CD4-positive, alpha-beta T cell (primary cell): ENCODE measurements at regions not wholly inside any gene's neighbourhood (a gene's known extent, or its start where the extent isn't known, plus 50 kb on each side); places are given as distances from the start of the nearest gene placed in this dataset.

Experiments used
- ATAC-seq: fragments of 200-7000 bp; cut with Tn5 transposase; one replicate; pipeline ENCODE4 v1.10.0; 2022; ENCODE audit warnings: mild to moderate bottlenecking; ENCODE audit not compliant: poor library complexity
- CTCF ChIA-PET: fragments of 350-600 bp; sonication (Branson Sonifier 250); formaldehyde crosslinking; loops from one replicate; lab custom pipeline; 2021; ENCODE audit warnings: antibody characterized with exemption, inconsistent platforms; lab: Charles Lee
- POLR2A ChIA-PET: fragments of 350-600 bp; sonication (Branson Sonifier 250); formaldehyde crosslinking; loops from one replicate; lab custom pipeline; 2021; ENCODE audit warnings: antibody characterized with exemption, inconsistent platforms; lab: Charles Lee
- DNase-seq, 14 experiments: peaks; one replicate each; pipeline ENCODE4 v3.0.0-alpha.2; 2013 to 2020; ENCODE audit warnings: mixed read lengths in 2 of 14
- H3K27ac ChIP-seq, 2 donors: one replicate each; pipeline versions ENCODE4 v1.5.1 to v1.7.0; 2013; ENCODE audit warnings: low read length in 2 of 2, low read depth in 1 of 2, mild to moderate bottlenecking in 1 of 2
- H3K27me3 ChIP-seq, 2 experiments: 1 replicate in 1 of 2; 2 replicates in 1 of 2; pipeline versions ENCODE4 v1.6.1 to v1.7.0; 2013; ENCODE audit warnings: low read length in 2 of 2, control low read depth in 1 of 2, mild to moderate bottlenecking in 1 of 2, moderate library complexity in 1 of 2; ENCODE audit not compliant: insufficient read depth in 2 of 2, control insufficient read depth in 1 of 2
- H3K36me3 ChIP-seq: one replicate; pipeline ENCODE4 v1.6.1; 2013; ENCODE audit warnings: low read length, control low read depth; ENCODE audit not compliant: insufficient read depth
- H3K4me1 ChIP-seq: one replicate; pipeline ENCODE4 v1.6.1; 2013; ENCODE audit warnings: low read length, control low read depth; ENCODE audit not compliant: insufficient read depth
- H3K4me3 ChIP-seq: one replicate; pipeline ENCODE4 v1.5.1; 2013; ENCODE audit warnings: mild to moderate bottlenecking, low read length, moderate library complexity
- H3K9me3 ChIP-seq, 2 experiments: 1 replicate in 1 of 2; 2 replicates in 1 of 2; pipeline versions ENCODE4 v1.6.1 to v1.7.0; 2013; ENCODE audit warnings: low read length in 2 of 2, mild to moderate bottlenecking in 2 of 2, control low read depth in 1 of 2, moderate library complexity in 1 of 2; ENCODE audit not compliant: control insufficient read depth in 1 of 2, insufficient read depth in 1 of 2
- H3K27ac Mint-ChIP-seq: one replicate; pipeline ENCODE4 v1.8.0; 2020; ENCODE audit warnings: mixed read lengths
- H3K27me3 Mint-ChIP-seq: one replicate; pipeline ENCODE4 v1.8.0; 2021; ENCODE audit warnings: mixed read lengths
- H3K36me3 Mint-ChIP-seq: one replicate; pipeline ENCODE4 v1.8.0; 2021; ENCODE audit warnings: low read depth, mixed read lengths
- H3K4me1 Mint-ChIP-seq: one replicate; pipeline ENCODE4 v1.8.0; 2021; ENCODE audit warnings: low read depth, mixed read lengths
- H3K4me3 Mint-ChIP-seq: one replicate; pipeline ENCODE4 v1.8.0; 2020; ENCODE audit warnings: mild to moderate bottlenecking, mixed read lengths
- H3K9me3 Mint-ChIP-seq: one replicate; pipeline ENCODE4 v1.8.0; 2020; ENCODE audit warnings: mixed read lengths
- CTCF ChIP-seq: fragments of 200-600 bp; IDR thresholded peaks from one replicate; pipeline ENCODE4 v1.8.0; 2022; ENCODE audit warnings: antibody characterized with exemption, mild to moderate bottlenecking
- intact Hi-C, 2 experiments: fragments of 100-400 bp; cut with DNase I in 1 of 2; cut with micrococcal nuclease in 1 of 2; formaldehyde crosslinking; loops; one replicate each; pipeline versions ENCODE4 v1.15.1 to v1.9.0; 2023 to 2025; cut with DNase I, micrococcal nuclease

GRCh38 chrX:20432746-20433387 lies 166.2 kb upstream of the RPS6KA3 start:
- H3K4me1 Mint-ChIP-seq: peaks cover 52% of the 10 kb centered on the region
- no peak for ATAC-seq
- no peaks in the 10 kb centered on the region for H3K36me3 Mint-ChIP-seq
- no peaks in the 10 kb centered on the region for H3K9me3 Mint-ChIP-seq
- H3K27ac ChIP-seq: peak overlapping the region in 1 of 2 donors; percentile 9
- ChIA-PET POLR2A (interaction anchor here (0.8 to 1.6 kb wide), 2 partner anchors 14 to 20 kb away, joined by 3 to 7 read pairs; no protein-coding TSS in a partner anchor), CTCF (no interaction called here)
- H3K27me3 Mint-ChIP-seq: no peaks in the 10 kb centered on the region
- no peaks in the 10 kb centered on the region for H3K27me3 ChIP-seq
- H3K27ac Mint-ChIP-seq: peak overlapping the region; percentile 56
- no peaks in the 10 kb centered on the region for H3K36me3 ChIP-seq
- H3K9me3 ChIP-seq: no peaks in the 10 kb centered on the region
- intact Hi-C loops: no loop called here
- DNase-seq: no peak
- H3K4me3 Mint-ChIP-seq: peak overlapping the region; percentile 48
- H3K4me1 ChIP-seq: peaks cover 20% of the 10 kb centered on the region
- H3K4me3 ChIP-seq: no peak overlapping the region
- no peak for TF ChIP-seq CTCF

- CTCF ChIA-PET: interaction anchor here (0.6 kb wide), 1 partner anchor 1402 kb away, joined by 3 read pairs; no protein-coding TSS in a partner anchor
- H3K36me3 ChIP-seq: no peaks in the 10 kb centered on the region
- TF ChIP-seq CTCF: no peak
- no peak for DNase-seq
- POLR2A ChIA-PET: interaction anchor here (0.8 to 1.6 kb wide), 2 partner anchors 13 to 19 kb away, joined by 3 to 7 read pairs; no protein-coding TSS in a partner anchor
- Mint-ChIP-seq H3K4me1 (peaks cover 51% of the 10 kb centered on the region), H3K27ac (no peak overlapping the region), H3K9me3 (no peaks in the 10 kb centered on the region), H3K4me3 (no peak overlapping the region), H3K27me3 (no peaks in the 10 kb centered on the region), H3K36me3 (no peaks in the 10 kb centered on the region)
- intact Hi-C loops: no loop called here
- H3K27ac ChIP-seq: no peak overlapping the region
- H3K9me3 ChIP-seq: no peaks in the 10 kb centered on the region
- no peak overlapping the region for H3K4me3 ChIP-seq
- peaks cover 20% of the 10 kb centered on the region for H3K4me1 ChIP-seq
- ATAC-seq: no peak
- no peaks in the 10 kb centered on the region for H3K27me3 ChIP-seq
Measured at GRCh38 chrX:20432048-20432447, 165.3 kb upstream of the RPS6KA3 start.

GRCh38 chrX:20431486-20431885 lies 164.8 kb upstream of the RPS6KA3 start:
- Histone ChIP-seq H3K27me3 (no peaks in the 10 kb centered on the region), H3K4me3 (no peak overlapping the region), H3K27ac (no peak overlapping the region), H3K36me3 (no peaks in the 10 kb centered on the region), H3K4me1 (peaks cover 20% of the 10 kb centered on the region), H3K9me3 (no peaks in the 10 kb centered on the region)
- Mint-ChIP-seq H3K27me3 (no peaks in the 10 kb centered on the region), H3K9me3 (no peaks in the 10 kb centered on the region), H3K4me3 (no peak overlapping the region), H3K27ac (no peak overlapping the region), H3K4me1 (peaks cover 48% of the 10 kb centered on the region), H3K36me3 (no peaks in the 10 kb centered on the region)
- ATAC-seq: no peak
- intact Hi-C loops: no loop called here
- ChIA-PET CTCF (interaction anchor here (0.6 kb wide), 1 partner anchor 1403 kb away, joined by 3 read pairs; no protein-coding TSS in a partner anchor), POLR2A (no interaction called here)
- no peak for TF ChIP-seq CTCF
- DNase-seq: no peak
